GM23248 (cell line): ENCODE measurements at regions not wholly inside any gene's neighbourhood (a gene's known extent, or its start where the extent isn't known, plus 50 kb on each side); places are given as distances from the start of the nearest gene placed in this dataset.

ENCODE experiments used
- EZH2 ChIP-seq: fragments of 200-600 bp; sonication (generic); IDR thresholded peaks from 2 replicates; pipeline ENCODE4 v1.6.1; 2018; ENCODE audit warnings: antibody characterized with exemption, mild to moderate bottlenecking; ENCODE audit not compliant: insufficient read depth, poor library complexity, severe bottlenecking
- EZH2phosphoT487 ChIP-seq: fragments of 200-600 bp; sonication (generic); IDR thresholded peaks from 2 replicates; pipeline ENCODE4 v1.6.1; 2018; ENCODE audit warnings: antibody characterized with exemption, moderate library complexity, mild to moderate bottlenecking, low read depth; ENCODE audit not compliant: insufficient read depth

DNA sequence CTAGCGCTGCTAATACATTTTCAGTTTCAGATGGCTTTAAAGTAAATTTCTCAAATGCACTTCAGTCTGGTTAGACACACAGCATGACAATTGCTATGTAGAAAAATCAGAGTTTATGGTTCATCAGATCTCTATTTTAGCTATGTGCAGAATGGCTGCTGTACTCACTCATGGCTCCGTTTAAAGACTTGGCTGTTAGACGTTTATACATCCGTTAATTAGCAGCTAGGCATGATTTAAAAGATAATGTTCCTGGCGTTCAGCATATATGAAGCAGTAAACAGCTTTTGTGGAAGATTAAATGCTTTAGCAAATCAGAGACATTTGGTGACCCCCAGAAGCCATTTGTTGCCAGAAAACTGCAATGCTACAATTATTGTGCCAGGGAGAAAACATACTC, 350.0 kb upstream of the MANEA start:
- TF ChIP-seq EZH2, result no peak
- no peak for TF ChIP-seq EZH2phosphoT487
